NCI-H1417 treated with DMSO at 0.1 percent for 48 hours (cell line): ENCODE measurements at regions not wholly inside any gene's neighbourhood (a gene's known extent, or its start where the extent isn't known, plus 50 kb on each side); places are given as distances from the start of the nearest gene placed in this dataset.
"Not testable (repeated sequence)": the region's sequence is repeated elsewhere in the genome, so short reads cannot be mapped to it uniquely, and the experiment has no call there.

Experiments used
- DNase-seq: peaks from one replicate; lab custom pipeline; 2025; lab: John Stamatoyannopoulos, UW

- no peak for DNase-seq
These were observed 79.9 kb upstream of the LMCD1 start for GRCh38 chr3:8421711-8422110.

- DNase-seq, result no peak
These were observed 78.3 kb upstream of the LMCD1 start for GRCh38 chr3:8423307-8423706.

- no peak for DNase-seq
These were observed 77.3 kb upstream of the LMCD1 start for GRCh38 chr3:8424281-8424680.

GRCh38 chr3:8436661-8437287 lies 64.8 kb upstream of the LMCD1 start:
- no peak for DNase-seq

- DNase-seq, result no peak
These were observed 63.0 kb upstream of the LMCD1 start for GRCh38 chr3:8438507-8439079.

- DNase-seq, result not testable (repeated sequence)
These were observed 61.5 kb upstream of the LMCD1 start for GRCh38 chr3:8440142-8440541.

- DNase-seq, result no peak
These were observed 59.6 kb upstream of the LMCD1 start for GRCh38 chr3:8441969-8442559.

- no peak for DNase-seq
These were observed 58.5 kb upstream of the LMCD1 start for GRCh38 chr3:8442993-8443650.

GRCh38 chr3:8443829-8444791 lies 57.5 kb upstream of the LMCD1 start:
- peak; percentile 62 for DNase-seq

- no peak for DNase-seq
These were observed 56.7 kb upstream of the LMCD1 start for GRCh38 chr3:8444883-8445282.

GRCh38 chr3:8445861-8446260 lies 55.8 kb upstream of the LMCD1 start:
- no peak for DNase-seq

GRCh38 chr3:8446845-8447244 lies 54.8 kb upstream of the LMCD1 start:
- DNase-seq, result no peak

- DNase-seq, result no peak
These were observed 51.0 kb upstream of the LMCD1 start for GRCh38 chr3:8450618-8451017.

GRCh38 chr3:8451696-8452095 lies 49.9 kb upstream of the LMCD1 start:
- no peak for DNase-seq
